Spinal cord (tissue), 9 donors: ENCODE measurements at regions not wholly inside any gene's neighbourhood (a gene's known extent, or its start where the extent isn't known, plus 50 kb on each side); places are given as distances from the start of the nearest gene placed in this dataset.
A peak's percentile ranks its signal among the peaks of the same experiment; 100 is the strongest.

Experiments
- DNase-seq, 6 donors: peaks; one replicate each; pipeline versions ENCODE4 v3.0.0 to v3.0.0-alpha.2; 2013 to 2015; ENCODE audit warnings: low spot score in 6 of 6, low read depth in 4 of 6
- H3K27ac ChIP-seq: one replicate; pipeline ENCODE4 v1.5.1; 2013; ENCODE audit warnings: low read depth, low read length, control low read depth
- H3K27me3 ChIP-seq: one replicate; pipeline ENCODE4 v1.6.1; 2013; ENCODE audit warnings: low read length; ENCODE audit not compliant: control insufficient read depth, insufficient read depth
- H3K36me3 ChIP-seq: one replicate; pipeline ENCODE4 v1.6.1; 2013; ENCODE audit warnings: low read length; ENCODE audit not compliant: control insufficient read depth, insufficient read depth
- H3K4me1 ChIP-seq: one replicate; pipeline ENCODE4 v1.6.1; 2013; ENCODE audit warnings: low read length; ENCODE audit not compliant: control insufficient read depth, insufficient read depth
- H3K4me3 ChIP-seq: one replicate; pipeline ENCODE4 v1.5.1; 2013; ENCODE audit warnings: low read depth, low read length, control low read depth
- H3K9me3 ChIP-seq: one replicate; pipeline ENCODE4 v1.6.1; 2013; ENCODE audit warnings: low read length; ENCODE audit not compliant: control insufficient read depth, insufficient read depth
- WGBS: methylation state at CpG from one replicate; pipeline ENCODE4 v1.1.5; 2013; ENCODE audit warnings: missing lambda C conversion rate; ENCODE audit not compliant: insufficient coverage; 5-methylcytosine and 5-hydroxymethylcytosine counted together
- donor health status: healthy.

GRCh38 chr12:24728366-24728765 lies 220.5 kb downstream of the BCAT1 start:
- peak in 5 of 6 donors; percentile 20 to 87 (median 24) for DNase-seq
- H3K4me3 ChIP-seq = no peak overlapping the region
- H3K9me3 ChIP-seq = no peaks in the 10 kb centered on the region
- H3K27ac ChIP-seq = no peak overlapping the region
- H3K4me1 ChIP-seq = no peaks in the 10 kb centered on the region
- H3K27me3 ChIP-seq = no peaks in the 10 kb centered on the region
- no peaks in the 10 kb centered on the region for H3K36me3 ChIP-seq

GRCh38 chr12:24725616-24726015 lies 223.3 kb downstream of the BCAT1 start:
- H3K4me3 ChIP-seq = no peak overlapping the region
- H3K36me3 ChIP-seq = no peaks in the 10 kb centered on the region
- no peak for DNase-seq
- H3K27me3 ChIP-seq = no peaks in the 10 kb centered on the region
- H3K27ac ChIP-seq = no peak overlapping the region
- no peaks in the 10 kb centered on the region for H3K9me3 ChIP-seq
- 36% methylated on average over 1 of the region's 1 CpG for WGBS
- H3K4me1 ChIP-seq = no peaks in the 10 kb centered on the region

- WGBS = no CpG with 5 or more reads among the region's 5 CpGs
- no peak for DNase-seq
- H3K4me1 ChIP-seq = no peaks in the 10 kb centered on the region
Observed at GRCh38 chr12:24724814-24725213, 224.1 kb downstream of the BCAT1 start.

GRCh38 chr12:24723759-24724158 lies 225.1 kb downstream of the BCAT1 start:
- Histone ChIP-seq H3K27me3 (no peaks in the 10 kb centered on the region), H3K4me1 (no peaks in the 10 kb centered on the region), H3K27ac (no peak overlapping the region), H3K4me3 (no peak overlapping the region), H3K9me3 (no peaks in the 10 kb centered on the region), H3K36me3 (no peaks in the 10 kb centered on the region)
- DNase-seq = no peak

More at GRCh38 chr12:24724814-24725213, 224.1 kb downstream of the BCAT1 start:
- Histone ChIP-seq H3K27ac (no peak overlapping the region), H3K9me3 (no peaks in the 10 kb centered on the region), H3K27me3 (no peaks in the 10 kb centered on the region), H3K4me3 (no peak overlapping the region), H3K36me3 (no peaks in the 10 kb centered on the region)

- no peak overlapping the region for H3K4me3 ChIP-seq
- no peaks in the 10 kb centered on the region for H3K27me3 ChIP-seq
- no peak overlapping the region for H3K27ac ChIP-seq
- no peaks in the 10 kb centered on the region for H3K36me3 ChIP-seq
- H3K9me3 ChIP-seq = no peaks in the 10 kb centered on the region
- DNase-seq = no peak
- H3K4me1 ChIP-seq = no peaks in the 10 kb centered on the region
Observed at GRCh38 chr12:24721191-24721590, 227.7 kb downstream of the BCAT1 start.

GRCh38 chr12:24719293-24719721 lies 229.6 kb downstream of the BCAT1 start:
- no peak for DNase-seq
- no peak overlapping the region for H3K4me3 ChIP-seq
- WGBS = no CpG with 5 or more reads among the region's 1 CpG
- no peaks in the 10 kb centered on the region for H3K27me3 ChIP-seq
- H3K9me3 ChIP-seq = no peaks in the 10 kb centered on the region
- H3K36me3 ChIP-seq = no peaks in the 10 kb centered on the region
- no peak overlapping the region for H3K27ac ChIP-seq
- no peaks in the 10 kb centered on the region for H3K4me1 ChIP-seq

- WGBS = 0% methylated on average over 1 of the region's 1 CpG
- Histone ChIP-seq H3K36me3 (no peaks in the 10 kb centered on the region), H3K4me3 (no peak overlapping the region), H3K27ac (no peak overlapping the region), H3K27me3 (no peaks in the 10 kb centered on the region), H3K4me1 (no peaks in the 10 kb centered on the region), H3K9me3 (no peaks in the 10 kb centered on the region)
- DNase-seq = no peak
Observed at GRCh38 chr12:24718617-24719016, 230.3 kb downstream of the BCAT1 start.

- Histone ChIP-seq H3K36me3 (no peaks in the 10 kb centered on the region), H3K4me3 (no peak overlapping the region), H3K27me3 (no peaks in the 10 kb centered on the region), H3K4me1 (no peaks in the 10 kb centered on the region), H3K27ac (no peak overlapping the region), H3K9me3 (no peaks in the 10 kb centered on the region)
- 96% methylated on average over 11 of the region's 13 CpGs for WGBS
- no peak for DNase-seq
Observed at GRCh38 chr12:24714237-24714636, 234.7 kb downstream of the BCAT1 start.

GRCh38 chr12:24711056-24712008 lies 237.6 kb downstream of the BCAT1 start:
- H3K9me3 ChIP-seq = no peaks in the 10 kb centered on the region

GRCh38 chr12:24709216-24709615 lies 239.7 kb downstream of the BCAT1 start:
- H3K36me3 ChIP-seq = no peaks in the 10 kb centered on the region
- no peak overlapping the region for H3K27ac ChIP-seq
- no peaks in the 10 kb centered on the region for H3K4me1 ChIP-seq
- no peaks in the 10 kb centered on the region for H3K27me3 ChIP-seq
- WGBS = 100% methylated on average over 2 of the region's 2 CpGs
- no peaks in the 10 kb centered on the region for H3K9me3 ChIP-seq
- no peak overlapping the region for H3K4me3 ChIP-seq
- no peak for DNase-seq

More at GRCh38 chr12:24711056-24712008, 237.6 kb downstream of the BCAT1 start:
- Histone ChIP-seq H3K27me3 (no peaks in the 10 kb centered on the region), H3K4me3 (no peak overlapping the region), H3K36me3 (no peaks in the 10 kb centered on the region), H3K4me1 (no peaks in the 10 kb centered on the region), H3K27ac (no peak overlapping the region)
- 100% methylated on average over 2 of the region's 6 CpGs for WGBS
- DNase-seq = no peak
